HCT116 (cell line): ENCODE measurements at regions not wholly inside any gene's neighbourhood (a gene's known extent, or its start where the extent isn't known, plus 50 kb on each side); places are given as distances from the start of the nearest gene placed in this dataset.
"Not testable (repeated sequence)": the region's sequence is repeated elsewhere in the genome, so short reads cannot be mapped to it uniquely, and the experiment has no call there.

Experiments
- ATAC-seq: fragments of 200-7000 bp; cut with Tn5 transposase; 2 replicates; pipeline ENCODE4 v1.9.1; 2020; ENCODE audit warnings: mild to moderate bottlenecking, moderate library complexity
- BruUV-seq: library from RNA; stranded (reverse); fragments of 400-500 nt; replicated peaks from 2 replicates; lab custom pipeline; 2021; lab: Mats Ljungman, UMichigan
- CTCF ChIA-PET: fragments of 300-600 bp; sonication (Branson Sonifier 250); formaldehyde crosslinking; loops from one replicate; lab custom pipeline; 2021; ENCODE audit warnings: antibody characterized with exemption; lab: Charles Lee
- POLR2A ChIA-PET: fragments of 300-600, 350-600 bp; sonication (Branson Sonifier 250); formaldehyde crosslinking; loops from one replicate; lab custom pipeline; 2021; ENCODE audit warnings: antibody characterized with exemption; lab: Charles Lee
- RAD21 ChIA-PET, 2 experiments: fragments of 300-600 bp; sonication (Branson Sonifier 250); formaldehyde crosslinking; loops; one replicate each; lab custom pipeline; 2023; ENCODE audit warnings: low total read pairs in 2 of 2; ENCODE audit not compliant: uncharacterized antibody in 2 of 2, unreplicated experiment in 2 of 2, low non-redundant PET in 1 of 2; lab: Charles Lee
- DNase-seq: peaks from one replicate; pipeline ENCODE4 v3.0.0-alpha.2; 2010; ENCODE audit warnings: low read depth, low spot score
- H2AFZ ChIP-seq: fragments of 200-600 bp; shearing (Covaris generic), sonication (generic); 2 replicates; pipeline ENCODE4 v1.6.1; 2017; ENCODE audit warnings: low read depth, mixed run types, mixed read lengths, antibody characterized with exemption, low read length; ENCODE audit not compliant: poor library complexity, severe bottlenecking
- H3K27ac ChIP-seq: 2 replicates; pipeline ENCODE4 v1.5.1; 2012; ENCODE audit warnings: low read depth, low read length
- H3K27me3 ChIP-seq: fragments of 200-600 bp; sonication (generic); 2 replicates; pipeline ENCODE4 v1.6.1; 2016; ENCODE audit warnings: mixed run types, low read length, mixed read lengths; ENCODE audit not compliant: insufficient read depth
- H3K36me3 ChIP-seq, 2 experiments: fragments of 200-500 bp in 1 of 2; fragments of 200-600 bp in 1 of 2; sonication (Bioruptor generic) in 1 of 2; sonication (generic) in 1 of 2; 2 replicates each; pipeline versions ENCODE4 v1.5.1 to v1.6.1; 2014 to 2016; ENCODE audit warnings: low read length in 2 of 2, inconsistent platforms in 1 of 2, mixed read lengths in 1 of 2, mixed run types in 1 of 2; ENCODE audit not compliant: insufficient read depth in 2 of 2, control insufficient read depth in 1 of 2
- H3K4me1 ChIP-seq, 2 experiments: fragments of 200-600 bp in 1 of 2; sonication (generic) in 1 of 2; 2 replicates each; pipeline versions ENCODE4 v1.5.1 to v1.6.1; 2012 to 2017; ENCODE audit warnings: low read length in 2 of 2, inconsistent platforms in 1 of 2, mild to moderate bottlenecking in 1 of 2, mixed read lengths in 1 of 2, mixed run types in 1 of 2, moderate library complexity in 1 of 2; ENCODE audit not compliant: insufficient read depth in 2 of 2, control insufficient read depth in 1 of 2
- H3K4me2 ChIP-seq: fragments of 200-600 bp; sonication (generic); 2 replicates; pipeline ENCODE4 v1.6.1; 2017; ENCODE audit warnings: mixed run types, low read length, mixed read lengths
- H3K4me3 ChIP-seq, 2 experiments: fragments of 200-600 bp in 1 of 2; sonication (generic) in 1 of 2; replicated peaks in 1 of 2; 2 replicates each; pipeline ENCODE4 v1.5.1; 2011 to 2016; ENCODE audit warnings: low read length in 2 of 2, control low read depth in 1 of 2, low read depth in 1 of 2, mild to moderate bottlenecking in 1 of 2, mixed read lengths in 1 of 2, mixed run types in 1 of 2
- H3K79me2 ChIP-seq: fragments of 200-600 bp; sonication (generic); 2 replicates; pipeline ENCODE4 v1.6.1; 2017; ENCODE audit warnings: mild to moderate bottlenecking, mixed run types, low read length, moderate library complexity, mixed read lengths; ENCODE audit not compliant: insufficient read depth
- H3K9ac ChIP-seq: fragments of 200-600 bp; sonication (generic); 2 replicates; pipeline ENCODE4 v1.6.1; 2016; ENCODE audit warnings: low read length, mixed read lengths
- H3K9me2 ChIP-seq: fragments of 200-600 bp; sonication (generic), shearing (Covaris generic); 2 replicates; pipeline ENCODE4 v1.6.1; 2017; ENCODE audit warnings: mixed run types, mild to moderate bottlenecking, moderate library complexity; ENCODE audit not compliant: insufficient read depth
- H3K9me3 ChIP-seq, 2 experiments: fragments of 200-500 bp in 1 of 2; fragments of 200-600 bp in 1 of 2; sonication (Bioruptor generic) in 1 of 2; sonication (generic) in 1 of 2; 2 replicates each; pipeline ENCODE4 v1.6.1; 2014 to 2017; ENCODE audit warnings: low read length in 2 of 2, mixed read lengths in 2 of 2, inconsistent platforms in 1 of 2, low read depth in 1 of 2, mild to moderate bottlenecking in 1 of 2, mixed run types in 1 of 2, moderate library complexity in 1 of 2; ENCODE audit not compliant: control insufficient read depth in 1 of 2, insufficient read depth in 1 of 2
- H4K20me1 ChIP-seq: fragments of 200-600 bp; sonication (generic), shearing (Covaris generic); 2 replicates; pipeline ENCODE4 v1.6.1; 2017; ENCODE audit warnings: mixed run types, mild to moderate bottlenecking, moderate library complexity; ENCODE audit not compliant: insufficient read depth
- EZH2 ChIP-seq: fragments of 200-600 bp; sonication (generic); IDR thresholded peaks from 2 replicates; pipeline ENCODE4 v1.6.1; 2017; ENCODE audit warnings: antibody characterized with exemption, mixed run types
- FOSL1 ChIP-seq: IDR thresholded peaks from 2 replicates; pipeline ENCODE4 v1.6.1; 2012; ENCODE audit warnings: low read depth
- JUND ChIP-seq: IDR thresholded peaks from 2 replicates; pipeline ENCODE4 v1.6.1; 2012
- POLR2A ChIP-seq: IDR thresholded peaks from 2 replicates; pipeline ENCODE4 v1.7.0; 2011; ENCODE audit warnings: borderline replicate concordance; ENCODE audit not compliant: insufficient read depth, insufficient read length; ENCODE audit errors: extremely low read depth
- REST ChIP-seq: IDR thresholded peaks from 2 replicates; pipeline ENCODE4 v1.6.1; 2012; ENCODE audit warnings: low read depth
- YY1 ChIP-seq: IDR thresholded peaks from 2 replicates; pipeline ENCODE4 v1.6.1; 2011; ENCODE audit warnings: low read length, low read depth, moderate library complexity, mild to moderate bottlenecking; ENCODE audit not compliant: insufficient replicate concordance; ENCODE audit errors: extremely low read depth
- ZBTB33 ChIP-seq: IDR thresholded peaks from 2 replicates; pipeline ENCODE4 v1.6.1; 2011; ENCODE audit warnings: mild to moderate bottlenecking, low read length, moderate library complexity; ENCODE audit not compliant: insufficient replicate concordance; ENCODE audit errors: extremely low read depth
- ZFX ChIP-seq: fragments of 450-650 bp; IDR thresholded peaks from 2 replicates; pipeline ENCODE4 v1.6.1; 2017
- intact Hi-C: fragments of 100-400 bp; cut with micrococcal nuclease; formaldehyde crosslinking; loops from 2 replicates; pipeline ENCODE4 v1.10.0; 2022

- Histone ChIP-seq H3K4me1 (no peaks in the 10 kb centered on the region), H3K79me2 (no peaks in the 10 kb centered on the region), H3K9me3 (no peaks in the 10 kb centered on the region), H3K4me2 (no peak overlapping the region), H4K20me1 (no peaks in the 10 kb centered on the region), H3K4me3 (no peak overlapping the region), H3K27ac (no peak overlapping the region), H2AFZ (no peak overlapping the region), H3K36me3 (no peaks in the 10 kb centered on the region), H3K27me3 (no peaks in the 10 kb centered on the region), H3K9me2 (no peaks in the 10 kb centered on the region), H3K9ac (no peak overlapping the region)
- DNase-seq: no peak
- no peak for TF ChIP-seq EZH2
- TF ChIP-seq REST: 0 out of 2 replicates have a peak, but pooled peaks have one; percentile 15
- ATAC-seq: no peak
- intact Hi-C loops: no loop called here
- RAD21 ChIA-PET: no interaction called here
- BruUV-seq: no TSS peak
- POLR2A ChIA-PET: no interaction called here
- CTCF ChIA-PET: no interaction called here
Measured at GRCh38 chr3:176106380-176106779, 1090.9 kb downstream of the TBL1XR1 start.

- Histone ChIP-seq H3K9ac (no peak overlapping the region), H3K27ac (no peak overlapping the region), H4K20me1 (no peaks in the 10 kb centered on the region), H3K27me3 (no peaks in the 10 kb centered on the region), H3K4me2 (no peak overlapping the region), H2AFZ (no peak overlapping the region), H3K36me3 (no peaks in the 10 kb centered on the region), H3K79me2 (no peaks in the 10 kb centered on the region), H3K9me2 (no peaks in the 10 kb centered on the region), H3K4me1 (no peaks in the 10 kb centered on the region), H3K4me3 (no peak overlapping the region), H3K9me3 (no peaks in the 10 kb centered on the region)
- no TSS peak for BruUV-seq
- ChIA-PET POLR2A (no interaction called here), CTCF (no interaction called here), RAD21 (no interaction called here)
- TF ChIP-seq FOSL1 (no peak), ZFX (no peak), JUND (no peak), POLR2A (no peak), YY1 (no peak), ZBTB33 (no peak)
- no peak for ATAC-seq
- intact Hi-C loops: no loop called here
- DNase-seq: no peak
Measured at GRCh38 chr3:176097027-176097426, 1100.3 kb downstream of the TBL1XR1 start.

- H3K79me2 ChIP-seq, BruUV-seq, H3K4me3 ChIP-seq, H2AFZ ChIP-seq, H3K4me2 ChIP-seq, intact Hi-C loops, ATAC-seq, H3K4me1 ChIP-seq, H3K9me2 ChIP-seq, H3K27ac ChIP-seq, H3K9ac ChIP-seq, CTCF ChIA-PET, POLR2A ChIA-PET, H3K36me3 ChIP-seq, H3K9me3 ChIP-seq, DNase-seq, H3K27me3 ChIP-seq, RAD21 ChIA-PET, H4K20me1 ChIP-seq: not testable (repeated sequence)
Measured at GRCh38 chr3:176093892-176094291, 1103.4 kb downstream of the TBL1XR1 start.
